ENCODE measurements at regions not wholly inside any gene's neighbourhood (a gene's known extent, or its start where the extent isn't known, plus 50 kb on each side); places are given as distances from the start of the nearest gene placed in this dataset.

DNA sequence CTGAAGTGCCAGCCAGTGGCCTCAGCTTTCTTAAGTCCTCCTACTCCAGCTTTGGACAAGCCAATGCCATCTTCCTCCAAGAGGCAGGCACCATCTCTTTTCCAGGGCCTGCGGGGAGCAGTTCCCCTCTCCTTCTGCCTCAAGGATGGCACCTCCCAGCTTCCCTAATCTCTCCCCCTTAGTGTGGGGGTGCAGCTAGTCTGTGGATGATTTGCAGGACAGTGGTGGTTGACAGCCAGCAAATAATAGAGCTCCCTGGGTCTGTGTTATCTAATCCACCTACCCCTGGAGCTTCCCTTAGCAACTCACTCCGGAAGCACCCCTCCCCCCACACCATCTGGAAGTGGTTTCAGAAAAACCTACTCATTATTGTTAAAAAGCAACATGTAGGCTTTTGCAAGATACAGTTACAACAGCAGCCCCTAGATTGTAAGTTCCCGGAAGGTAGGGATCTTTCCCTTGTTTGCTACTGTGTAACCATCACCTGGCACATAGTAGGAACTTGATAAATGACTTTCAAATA is 247.1 kb downstream of the BCOR start:
- Histone ChIP-seq H2AFZ (ENCODE audit: low read depth, low read length, severe bottlenecking) (no peak overlapping the region), H3K9ac (ENCODE audit: low read length) (no peak overlapping the region), H3F3A (ENCODE audit: insufficient read depth) (no peaks in the 10 kb centered on the region), H3K9me2 (replicated peaks; ENCODE audit: insufficient read depth, low read length) (no peaks in the 10 kb centered on the region), H3K9me3 (ENCODE audit: insufficient read depth, low read length) (no peaks in the 10 kb centered on the region), H3K79me2 (ENCODE audit: insufficient read depth, low read length) (no peaks in the 10 kb centered on the region), H3K27ac (ENCODE audit: low read depth, low read length) (no peak overlapping the region), H3K27me3 (ENCODE audit: low read length) (no peaks in the 10 kb centered on the region), H3K4me2 (ENCODE audit: low read depth, low read length, poor library complexity, severe bottlenecking) (no peak overlapping the region), H3K36me3 (ENCODE audit: low read length) (no peaks in the 10 kb centered on the region), H3K4me3 (ENCODE audit: insufficient read depth, low read length, poor library complexity, severe bottlenecking) (no peak overlapping the region), H4K20me1 (ENCODE audit: low read depth, low read length) (no peaks in the 10 kb centered on the region)
- TF ChIP-seq EZH2phosphoT487 (conservative IDR thresholded peaks at IDR 0.05; ENCODE audit: low read length) = no peak
- TF ChIP-seq, protein P1, sequence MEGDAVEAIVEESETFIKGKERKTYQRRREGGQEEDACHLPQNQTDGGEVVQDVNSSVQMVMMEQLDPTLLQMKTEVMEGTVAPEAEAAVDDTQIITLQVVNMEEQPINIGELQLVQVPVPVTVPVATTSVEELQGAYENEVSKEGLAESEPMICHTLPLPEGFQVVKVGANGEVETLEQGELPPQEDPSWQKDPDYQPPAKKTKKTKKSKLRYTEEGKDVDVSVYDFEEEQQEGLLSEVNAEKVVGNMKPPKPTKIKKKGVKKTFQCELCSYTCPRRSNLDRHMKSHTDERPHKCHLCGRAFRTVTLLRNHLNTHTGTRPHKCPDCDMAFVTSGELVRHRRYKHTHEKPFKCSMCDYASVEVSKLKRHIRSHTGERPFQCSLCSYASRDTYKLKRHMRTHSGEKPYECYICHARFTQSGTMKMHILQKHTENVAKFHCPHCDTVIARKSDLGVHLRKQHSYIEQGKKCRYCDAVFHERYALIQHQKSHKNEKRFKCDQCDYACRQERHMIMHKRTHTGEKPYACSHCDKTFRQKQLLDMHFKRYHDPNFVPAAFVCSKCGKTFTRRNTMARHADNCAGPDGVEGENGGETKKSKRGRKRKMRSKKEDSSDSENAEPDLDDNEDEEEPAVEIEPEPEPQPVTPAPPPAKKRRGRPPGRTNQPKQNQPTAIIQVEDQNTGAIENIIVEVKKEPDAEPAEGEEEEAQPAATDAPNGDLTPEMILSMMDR (IDR thresholded peaks at IDR 0.05; ENCODE audit: insufficient read depth, low read length, poor library complexity, severe bottlenecking) = no peak

GRCh38 chrX:39851745-39852455 is 245.9 kb downstream of the BCOR start:
- H3K4me2 ChIP-seq (ENCODE audit: low read depth, low read length, poor library complexity, severe bottlenecking) = no peak overlapping the region

GRCh38 chrX:39852491-39852890 is 245.3 kb downstream of the BCOR start:
- no peaks in the 10 kb centered on the region for H4K20me1 ChIP-seq (ENCODE audit: low read depth, low read length)
- H3K27ac ChIP-seq (ENCODE audit: low read depth, low read length) = no peak overlapping the region
- H3F3A ChIP-seq (ENCODE audit: insufficient read depth) = no peaks in the 10 kb centered on the region
- no peak overlapping the region for H3K4me2 ChIP-seq (ENCODE audit: low read depth, low read length, poor library complexity, severe bottlenecking)
- H2AFZ ChIP-seq (ENCODE audit: low read depth, low read length, severe bottlenecking) = no peak overlapping the region
- no peaks in the 10 kb centered on the region for H3K9me2 ChIP-seq (replicated peaks; ENCODE audit: insufficient read depth, low read length)
- H3K27me3 ChIP-seq (ENCODE audit: low read length) = no peaks in the 10 kb centered on the region
- TF ChIP-seq, protein P1 (IDR thresholded peaks at IDR 0.05; ENCODE audit: insufficient read depth, low read length, poor library complexity, severe bottlenecking) = no peak
- TF ChIP-seq EZH2phosphoT487 (conservative IDR thresholded peaks at IDR 0.05; ENCODE audit: low read length) = no peak
- no peak overlapping the region for H3K4me3 ChIP-seq (ENCODE audit: insufficient read depth, low read length, poor library complexity, severe bottlenecking)
- no peaks in the 10 kb centered on the region for H3K9me3 ChIP-seq (ENCODE audit: insufficient read depth, low read length)
- no peaks in the 10 kb centered on the region for H3K79me2 ChIP-seq (ENCODE audit: insufficient read depth, low read length)
- H3K9ac ChIP-seq (ENCODE audit: low read length) = no peak overlapping the region
- H3K36me3 ChIP-seq (ENCODE audit: low read length) = no peaks in the 10 kb centered on the region

More at GRCh38 chrX:39851745-39852455, 245.9 kb downstream of the BCOR start:
- H3K4me3 ChIP-seq (ENCODE audit: insufficient read depth, low read length, poor library complexity, severe bottlenecking) = no peak overlapping the region
- no peaks in the 10 kb centered on the region for H3K79me2 ChIP-seq (ENCODE audit: insufficient read depth, low read length)
- no peaks in the 10 kb centered on the region for H3K27me3 ChIP-seq (ENCODE audit: low read length)
- no peaks in the 10 kb centered on the region for H4K20me1 ChIP-seq (ENCODE audit: low read depth, low read length)
- no peak overlapping the region for H3K27ac ChIP-seq (ENCODE audit: low read depth, low read length)
- no peak for TF ChIP-seq EZH2phosphoT487 (conservative IDR thresholded peaks at IDR 0.05; ENCODE audit: low read length)
- TF ChIP-seq, protein P1 (IDR thresholded peaks at IDR 0.05; ENCODE audit: insufficient read depth, low read length, poor library complexity, severe bottlenecking) = no peak
- H2AFZ ChIP-seq (ENCODE audit: low read depth, low read length, severe bottlenecking) = no peak overlapping the region
- no peaks in the 10 kb centered on the region for H3K36me3 ChIP-seq (ENCODE audit: low read length)
- H3F3A ChIP-seq (ENCODE audit: insufficient read depth) = no peaks in the 10 kb centered on the region
- no peak overlapping the region for H3K9ac ChIP-seq (ENCODE audit: low read length)
- no peaks in the 10 kb centered on the region for H3K9me3 ChIP-seq (ENCODE audit: insufficient read depth, low read length)
- H3K9me2 ChIP-seq (replicated peaks; ENCODE audit: insufficient read depth, low read length) = no peaks in the 10 kb centered on the region
